ENCODE measurements at regions not wholly inside any gene's neighbourhood (a gene's known extent, or its start where the extent isn't known, plus 50 kb on each side); places are given as distances from the start of the nearest gene placed in this dataset.

GRCh38 chr20:51221103-51221502 lies 198.2 kb upstream of the KCNG1 start:
- Mint-ChIP-seq H3K27ac (no peak overlapping the region), H3K4me1 (peaks cover 29% of the 10 kb centered on the region), H3K27me3 (ENCODE audit: low read depth, poor library complexity) (peaks cover 38% of the 10 kb centered on the region), H3K4me3 (peak overlapping the region; percentile 2), H3K9me3 (peaks cover 38% of the 10 kb centered on the region), H3K36me3 (ENCODE audit: low read depth) (peaks cover 4% of the 10 kb centered on the region)
- DNase-seq = no peak
- no peak for TF ChIP-seq CTCF (IDR thresholded peaks at IDR 0.05)

- peaks cover 29% of the 10 kb centered on the region for H3K4me1 Mint-ChIP-seq
- H3K9me3 Mint-ChIP-seq = peaks cover 37% of the 10 kb centered on the region
- peaks cover 1% of the 10 kb centered on the region for H3K36me3 Mint-ChIP-seq (ENCODE audit: low read depth)
- TF ChIP-seq CTCF (IDR thresholded peaks at IDR 0.05) = peak; percentile 77
- peak; percentile 69 for DNase-seq
- H3K27me3 Mint-ChIP-seq (ENCODE audit: low read depth, poor library complexity) = peaks cover 38% of the 10 kb centered on the region
- H3K27ac Mint-ChIP-seq = no peak overlapping the region
- no peak overlapping the region for H3K4me3 Mint-ChIP-seq
Observed at GRCh38 chr20:51220293-51220706, 197.4 kb upstream of the KCNG1 start.

GRCh38 chr20:51219544-51219943 lies 196.6 kb upstream of the KCNG1 start:
- peaks cover 38% of the 10 kb centered on the region for H3K27me3 Mint-ChIP-seq (ENCODE audit: low read depth, poor library complexity)
- H3K4me3 Mint-ChIP-seq = no peak overlapping the region
- DNase-seq = no peak
- H3K9me3 Mint-ChIP-seq = peaks cover 34% of the 10 kb centered on the region
- no peaks in the 10 kb centered on the region for H3K36me3 Mint-ChIP-seq (ENCODE audit: low read depth)
- H3K4me1 Mint-ChIP-seq = peaks cover 29% of the 10 kb centered on the region
- no peak overlapping the region for H3K27ac Mint-ChIP-seq
- TF ChIP-seq CTCF (IDR thresholded peaks at IDR 0.05) = no peak

- Mint-ChIP-seq H3K4me3 (no peak overlapping the region), H3K27me3 (ENCODE audit: low read depth, poor library complexity) (peaks cover 35% of the 10 kb centered on the region), H3K4me1 (peaks cover 32% of the 10 kb centered on the region), H3K36me3 (ENCODE audit: low read depth) (no peaks in the 10 kb centered on the region), H3K9me3 (peaks cover 30% of the 10 kb centered on the region), H3K27ac (no peak overlapping the region)
- TF ChIP-seq CTCF (IDR thresholded peaks at IDR 0.05) = no peak
- DNase-seq = no peak
Observed at GRCh38 chr20:51218603-51219002, 195.7 kb upstream of the KCNG1 start.

- peaks cover 28% of the 10 kb centered on the region for H3K9me3 Mint-ChIP-seq
- H3K4me1 Mint-ChIP-seq = peaks cover 33% of the 10 kb centered on the region
- no peak for TF ChIP-seq CTCF (IDR thresholded peaks at IDR 0.05)
- H3K27me3 Mint-ChIP-seq (ENCODE audit: low read depth, poor library complexity) = peaks cover 35% of the 10 kb centered on the region
- DNase-seq = no peak
- H3K4me3 Mint-ChIP-seq = no peak overlapping the region
- no peaks in the 10 kb centered on the region for H3K36me3 Mint-ChIP-seq (ENCODE audit: low read depth)
- H3K27ac Mint-ChIP-seq = no peak overlapping the region
Observed at GRCh38 chr20:51217347-51218045, 194.6 kb upstream of the KCNG1 start.

GRCh38 chr20:51216850-51217249 lies 193.9 kb upstream of the KCNG1 start:
- Mint-ChIP-seq H3K36me3 (ENCODE audit: low read depth) (no peaks in the 10 kb centered on the region), H3K27me3 (ENCODE audit: low read depth, poor library complexity) (peaks cover 30% of the 10 kb centered on the region), H3K4me3 (no peak overlapping the region), H3K27ac (no peak overlapping the region), H3K9me3 (peaks cover 28% of the 10 kb centered on the region), H3K4me1 (peaks cover 34% of the 10 kb centered on the region)
- DNase-seq = no peak
- no peak for TF ChIP-seq CTCF (IDR thresholded peaks at IDR 0.05)

Data from nephron progenitor cell (in vitro differentiated cells).